H9 (cell line): ENCODE measurements at regions not wholly inside any gene's neighbourhood (a gene's known extent, or its start where the extent isn't known, plus 50 kb on each side); places are given as distances from the start of the nearest gene placed in this dataset.

Experiments
- DNase-seq: peaks from one replicate; pipeline ENCODE4 v3.0.0-alpha.2; 2017
- H2AFZ ChIP-seq: one replicate; pipeline ENCODE4 v1.6.1; 2013; ENCODE audit warnings: mild to moderate bottlenecking, low read length, control low read depth, moderate library complexity
- H2AK5ac ChIP-seq: 2 replicates; pipeline ENCODE4 v1.6.1; 2013; ENCODE audit warnings: low read length, control low read depth, mixed read lengths; ENCODE audit not compliant: insufficient read length
- H2BK120ac ChIP-seq: one replicate; pipeline ENCODE4 v1.6.1; 2013; ENCODE audit warnings: low read depth, mild to moderate bottlenecking, low read length, control low read depth, inconsistent platforms; ENCODE audit not compliant: poor library complexity, severe bottlenecking
- H2BK12ac ChIP-seq: 2 replicates; pipeline ENCODE4 v1.6.1; 2013; ENCODE audit warnings: low read length, control low read depth, mixed read lengths, low read depth; ENCODE audit not compliant: insufficient read length
- H2BK15ac ChIP-seq: 2 replicates; pipeline ENCODE4 v1.6.1; 2013; ENCODE audit warnings: low read depth, low read length, control low read depth
- H2BK20ac ChIP-seq: one replicate; pipeline ENCODE4 v1.6.1; 2013; ENCODE audit warnings: low read depth, mild to moderate bottlenecking, low read length, control low read depth, inconsistent platforms; ENCODE audit not compliant: poor library complexity, severe bottlenecking
- H2BK5ac ChIP-seq: 2 replicates; pipeline ENCODE4 v1.6.1; 2013; ENCODE audit warnings: low read length, control low read depth, mixed read lengths; ENCODE audit not compliant: insufficient read length
- H3K14ac ChIP-seq: 2 replicates; pipeline ENCODE4 v1.6.1; 2013; ENCODE audit warnings: low read length, control low read depth; ENCODE audit not compliant: insufficient read depth
- H3K18ac ChIP-seq: 2 replicates; pipeline ENCODE4 v1.6.1; 2013; ENCODE audit warnings: low read depth, mild to moderate bottlenecking, mixed read lengths, low read length, control low read depth; ENCODE audit not compliant: insufficient read length
- H3K23ac ChIP-seq: 2 replicates; pipeline ENCODE4 v1.6.1; 2013; ENCODE audit warnings: low read length, control low read depth, mixed read lengths, low read depth; ENCODE audit not compliant: insufficient read length
- H3K23me2 ChIP-seq: 2 replicates; pipeline ENCODE4 v1.6.1; 2013; ENCODE audit warnings: low read depth, mild to moderate bottlenecking, mixed read lengths, low read length, control low read depth; ENCODE audit not compliant: insufficient read length, poor library complexity, severe bottlenecking
- H3K27ac ChIP-seq: 2 replicates; pipeline ENCODE4 v1.5.1; 2013; ENCODE audit warnings: low read length, control low read depth, mixed read lengths, low read depth; ENCODE audit not compliant: insufficient read length
- H3K27me3 ChIP-seq: 2 replicates; pipeline ENCODE4 v1.6.1; 2013; ENCODE audit warnings: low read length, control low read depth, inconsistent platforms; ENCODE audit not compliant: insufficient read depth
- H3K4ac ChIP-seq: 2 replicates; pipeline ENCODE4 v1.6.1; 2013; ENCODE audit warnings: low read depth, mild to moderate bottlenecking, control low read depth, inconsistent platforms, low read length, moderate library complexity
- H3K4me1 ChIP-seq: 2 replicates; pipeline ENCODE4 v1.6.1; 2013; ENCODE audit warnings: low read length, control low read depth, inconsistent platforms; ENCODE audit not compliant: insufficient read depth
- H3K4me2 ChIP-seq: 2 replicates; pipeline ENCODE4 v1.6.1; 2013; ENCODE audit warnings: low read length, control low read depth, mixed read lengths; ENCODE audit not compliant: insufficient read length, insufficient read depth
- H3K56ac ChIP-seq: 2 replicates; pipeline ENCODE4 v1.6.1; 2013; ENCODE audit warnings: low read depth, mild to moderate bottlenecking, mixed read lengths, low read length, control low read depth; ENCODE audit not compliant: insufficient read length
- H3K79me1 ChIP-seq: 2 replicates; pipeline ENCODE4 v1.6.1; 2013; ENCODE audit warnings: low read depth, mild to moderate bottlenecking, moderate library complexity, low read length, control low read depth, inconsistent platforms; ENCODE audit not compliant: insufficient read depth, poor library complexity, severe bottlenecking
- H3K79me2 ChIP-seq: 2 replicates; pipeline ENCODE4 v1.6.1; 2013; ENCODE audit warnings: low read length, control low read depth, inconsistent platforms; ENCODE audit not compliant: insufficient read depth
- H3K9ac ChIP-seq: 2 replicates; pipeline ENCODE4 v1.6.1; 2013; ENCODE audit warnings: low read length, control low read depth, mixed read lengths; ENCODE audit not compliant: insufficient read length; ENCODE audit errors: extremely low read depth
- H3K9me3 ChIP-seq: one replicate; pipeline ENCODE4 v1.6.1; 2013; ENCODE audit warnings: low read depth, low read length, inconsistent platforms; ENCODE audit not compliant: control insufficient read depth
- H3T11ph ChIP-seq: one replicate; pipeline ENCODE4 v1.6.1; 2013; ENCODE audit warnings: mild to moderate bottlenecking, low read length, control low read depth, inconsistent platforms
- H4K20me1 ChIP-seq: one replicate; pipeline ENCODE4 v1.6.1; 2013; ENCODE audit not compliant: control insufficient read depth, insufficient read length, insufficient read depth
- H4K5ac ChIP-seq: 2 replicates; pipeline ENCODE4 v1.6.1; 2013; ENCODE audit warnings: low read depth, mild to moderate bottlenecking, mixed read lengths, low read length, control low read depth; ENCODE audit not compliant: insufficient read length
- H4K8ac ChIP-seq: replicated peaks from 2 replicates; pipeline ENCODE4 v1.6.1; 2013; ENCODE audit warnings: low read length, control low read depth, mixed read lengths, low read depth; ENCODE audit not compliant: insufficient read length
- H4K91ac ChIP-seq: 2 replicates; pipeline ENCODE4 v1.6.1; 2013; ENCODE audit warnings: low read depth, mild to moderate bottlenecking, moderate library complexity, mixed read lengths, low read length, control low read depth; ENCODE audit not compliant: insufficient read length
- H3K27ac Mint-ChIP-seq, 3 experiments: 2 replicates in 2 of 3; 3 replicates in 1 of 3; pipeline ENCODE4 v1.8.0; 2020 to 2021; ENCODE audit warnings: mixed read lengths in 3 of 3, mild to moderate bottlenecking in 1 of 3, moderate library complexity in 1 of 3
- H3K27me3 Mint-ChIP-seq: 2 replicates; pipeline ENCODE4 v1.8.0; 2021; ENCODE audit warnings: low read depth, mild to moderate bottlenecking, moderate library complexity, mixed read lengths
- H3K36me3 Mint-ChIP-seq, 3 experiments: 2 replicates in 2 of 3; 3 replicates in 1 of 3; pipeline ENCODE4 v1.8.0; 2020 to 2021; ENCODE audit warnings: low read depth in 3 of 3, mixed read lengths in 3 of 3; ENCODE audit not compliant: insufficient read depth in 1 of 3
- H3K4me1 Mint-ChIP-seq, 2 experiments: 2 replicates each; pipeline ENCODE4 v1.8.0; 2020; ENCODE audit warnings: mixed read lengths in 2 of 2
- H3K4me3 Mint-ChIP-seq, 2 experiments: 2 replicates in 1 of 2; 3 replicates in 1 of 2; pipeline ENCODE4 v1.8.0; 2020 to 2021; ENCODE audit warnings: mild to moderate bottlenecking in 2 of 2, mixed read lengths in 2 of 2, moderate library complexity in 1 of 2
- H3K9me3 Mint-ChIP-seq, 2 experiments: 2 replicates in 1 of 2; 3 replicates in 1 of 2; pipeline ENCODE4 v1.8.0; 2020; ENCODE audit warnings: mild to moderate bottlenecking in 2 of 2, mixed read lengths in 2 of 2, moderate library complexity in 1 of 2
- WGBS: extraction: QIAGEN DNeasy Blood & Tissue Kit; methylation state at CpG from one replicate; pipeline ENCODE4 v1.1.7; 2013; ENCODE audit warnings: missing lambda C conversion rate, low lambda C conversion rate, mixed read lengths; ENCODE audit not compliant: insufficient read length; ENCODE audit errors: extremely low coverage; 5-methylcytosine and 5-hydroxymethylcytosine counted together
- TF ChIP-seq, protein P1 (sequence below): fragments of 200-600 bp; sonication (generic); conservative IDR thresholded peaks from 3 replicates; pipeline ENCODE4 v1.8.0; 2021; ENCODE audit warnings: antibody characterized with exemption, mild to moderate bottlenecking

DNA sequence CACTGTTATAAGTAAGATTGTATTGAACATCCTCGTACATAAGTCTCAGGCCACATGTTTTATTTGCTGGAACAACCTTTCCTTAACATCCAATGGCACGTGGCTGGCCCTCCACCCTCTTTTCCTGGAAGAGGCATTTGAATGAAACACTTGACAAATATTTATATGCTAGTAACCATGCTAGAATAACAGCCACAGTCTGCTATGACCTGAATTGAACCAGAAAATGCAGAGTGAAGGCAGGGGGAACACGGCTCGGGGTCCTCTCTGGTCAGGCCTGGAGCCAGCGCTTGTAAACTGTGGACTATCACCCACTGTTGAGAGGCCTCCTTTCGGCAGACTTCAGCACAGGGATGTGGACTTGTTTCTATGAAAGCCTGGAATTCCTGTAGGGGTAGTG is 198.2 kb upstream of the COPS8 start:
- Histone ChIP-seq H3K79me2 (no peaks in the 10 kb centered on the region), H2BK15ac (no peak overlapping the region), H2BK5ac (no peak overlapping the region), H4K8ac (no peak overlapping the region), H3K27ac (no peak overlapping the region), H4K91ac (no peak overlapping the region), H3K23ac (no peak overlapping the region), H3K23me2 (no peaks in the 10 kb centered on the region), H3K9ac (no peak overlapping the region), H3K4me1 (no peaks in the 10 kb centered on the region), H2AFZ (no peak overlapping the region), H3K9me3 (no peaks in the 10 kb centered on the region), H4K5ac (no peak overlapping the region), H3K4ac (no peak overlapping the region), H3T11ph (no peak overlapping the region), H2BK120ac (no peak overlapping the region), H3K27me3 (no peaks in the 10 kb centered on the region), H2BK12ac (no peak overlapping the region), H4K20me1 (no peaks in the 10 kb centered on the region), H3K79me1 (no peaks in the 10 kb centered on the region), H2AK5ac (no peak overlapping the region), H3K4me2 (no peak overlapping the region), H2BK20ac (no peak overlapping the region), H3K18ac (no peak overlapping the region), H3K56ac (no peak overlapping the region), H3K14ac (no peak overlapping the region)
- peaks cover 0 to 5% of the 10 kb centered on the region in 2 experiments; a peak in 3 of 4 replicates for H3K4me1 Mint-ChIP-seq
- H3K27ac Mint-ChIP-seq: no peak overlapping the region
- peaks cover 0 to 4% (median 2%) of the 10 kb centered on the region in 3 experiments; a peak in 3 of 7 replicates for H3K36me3 Mint-ChIP-seq
- H3K9me3 Mint-ChIP-seq: peaks cover 4 to 5% of the 10 kb centered on the region in 2 experiments; a peak in 2 of 5 replicates
- DNase-seq: no peak
- TF ChIP-seq, protein P1, sequence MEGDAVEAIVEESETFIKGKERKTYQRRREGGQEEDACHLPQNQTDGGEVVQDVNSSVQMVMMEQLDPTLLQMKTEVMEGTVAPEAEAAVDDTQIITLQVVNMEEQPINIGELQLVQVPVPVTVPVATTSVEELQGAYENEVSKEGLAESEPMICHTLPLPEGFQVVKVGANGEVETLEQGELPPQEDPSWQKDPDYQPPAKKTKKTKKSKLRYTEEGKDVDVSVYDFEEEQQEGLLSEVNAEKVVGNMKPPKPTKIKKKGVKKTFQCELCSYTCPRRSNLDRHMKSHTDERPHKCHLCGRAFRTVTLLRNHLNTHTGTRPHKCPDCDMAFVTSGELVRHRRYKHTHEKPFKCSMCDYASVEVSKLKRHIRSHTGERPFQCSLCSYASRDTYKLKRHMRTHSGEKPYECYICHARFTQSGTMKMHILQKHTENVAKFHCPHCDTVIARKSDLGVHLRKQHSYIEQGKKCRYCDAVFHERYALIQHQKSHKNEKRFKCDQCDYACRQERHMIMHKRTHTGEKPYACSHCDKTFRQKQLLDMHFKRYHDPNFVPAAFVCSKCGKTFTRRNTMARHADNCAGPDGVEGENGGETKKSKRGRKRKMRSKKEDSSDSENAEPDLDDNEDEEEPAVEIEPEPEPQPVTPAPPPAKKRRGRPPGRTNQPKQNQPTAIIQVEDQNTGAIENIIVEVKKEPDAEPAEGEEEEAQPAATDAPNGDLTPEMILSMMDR: no peak
- WGBS: no CpG with 5 or more reads among the region's 6 CpGs
- no peak overlapping the region for H3K4me3 Mint-ChIP-seq
- peaks cover 2% of the 10 kb centered on the region; the same call in 1 of the 2 replicates for H3K27me3 Mint-ChIP-seq
